ENCODE measurements at regions not wholly inside any gene's neighbourhood (a gene's known extent, or its start where the extent isn't known, plus 50 kb on each side); places are given as distances from the start of the nearest gene placed in this dataset.
A peak's percentile ranks its signal among the peaks of the same experiment; 100 is the strongest.

DNA sequence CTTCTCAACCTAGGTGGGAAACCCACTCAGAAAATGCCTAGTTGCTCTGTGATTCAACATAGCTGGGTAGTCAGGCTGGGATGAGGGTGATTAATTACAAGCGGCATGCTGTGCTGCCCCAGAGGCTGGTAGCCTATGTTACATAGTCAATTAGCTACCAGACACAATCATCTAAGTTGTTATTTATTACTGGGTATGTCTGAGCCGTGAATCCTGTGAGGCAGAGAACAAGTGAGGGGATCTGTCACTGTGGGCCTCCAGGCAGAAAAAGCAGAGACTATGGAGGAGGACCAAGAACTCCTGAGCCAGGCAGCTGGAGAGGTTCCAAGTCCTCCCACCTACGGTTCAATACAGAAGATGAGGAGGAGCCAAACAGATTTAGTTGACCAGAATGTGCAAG is 186.6 kb upstream of the BDNF start:
- no peak overlapping the region for H3K4ac ChIP-seq (ENCODE audit: low read depth, low read length)
- H3K18ac ChIP-seq (ENCODE audit: low read length) = no peak overlapping the region
- no peak overlapping the region for H3K4me3 ChIP-seq (ENCODE audit: low read depth, low read length)
- no peak overlapping the region for H3K23ac ChIP-seq (ENCODE audit: low read length)
- H2AK5ac ChIP-seq (ENCODE audit: low read length) = no peak overlapping the region
- H3K14ac ChIP-seq (ENCODE audit: low read length) = no peak overlapping the region
- no peak overlapping the region for H4K8ac ChIP-seq (ENCODE audit: low read depth, low read length)
- H3K36me3 ChIP-seq (ENCODE audit: control insufficient read depth in 1 of 2, insufficient read depth in 2 of 2, low read length in 2 of 2) = no peaks in the 10 kb centered on the region
- no peak overlapping the region for H2AFZ ChIP-seq (ENCODE audit: insufficient read depth, low read length, poor library complexity)
- H3K9me3 ChIP-seq (ENCODE audit: insufficient read depth, low read depth, low read length) = no peaks in the 10 kb centered on the region
- no peak overlapping the region for H3K27ac ChIP-seq (ENCODE audit: low read depth, low read length)
- no peaks in the 10 kb centered on the region for H3K79me2 ChIP-seq (ENCODE audit: control insufficient read depth, insufficient read depth, low read length, poor library complexity)
- no peaks in the 10 kb centered on the region for H3K79me1 ChIP-seq (ENCODE audit: low read length)
- no peak overlapping the region for H3K4me2 ChIP-seq (ENCODE audit: low read length)
- H3K9ac ChIP-seq (ENCODE audit: low read length) = no peak overlapping the region
- no peak overlapping the region for H4K12ac ChIP-seq (ENCODE audit: low read depth, low read length)
- H2BK120ac ChIP-seq (ENCODE audit: insufficient read depth, low read length, poor library complexity) = no peak overlapping the region
- WGBS (ENCODE audit: extremely low coverage, insufficient coverage, insufficient read length) = no CpG with 5 or more reads among the region's 3 CpGs
- no peak overlapping the region for H2BK5ac ChIP-seq (ENCODE audit: low read depth, low read length, poor library complexity)
- no peak overlapping the region for H2BK12ac ChIP-seq (ENCODE audit: low read length)
- H4K91ac ChIP-seq (ENCODE audit: low read depth, low read length) = no peak overlapping the region
- no peaks in the 10 kb centered on the region for H3K27me3 ChIP-seq (ENCODE audit: insufficient read depth, low read length)
- no peaks in the 10 kb centered on the region for H3K4me1 ChIP-seq (ENCODE audit: control insufficient read depth in 1 of 2, insufficient read depth in 2 of 2, low read length in 2 of 2)
- DNase-seq = no peak

DNA sequence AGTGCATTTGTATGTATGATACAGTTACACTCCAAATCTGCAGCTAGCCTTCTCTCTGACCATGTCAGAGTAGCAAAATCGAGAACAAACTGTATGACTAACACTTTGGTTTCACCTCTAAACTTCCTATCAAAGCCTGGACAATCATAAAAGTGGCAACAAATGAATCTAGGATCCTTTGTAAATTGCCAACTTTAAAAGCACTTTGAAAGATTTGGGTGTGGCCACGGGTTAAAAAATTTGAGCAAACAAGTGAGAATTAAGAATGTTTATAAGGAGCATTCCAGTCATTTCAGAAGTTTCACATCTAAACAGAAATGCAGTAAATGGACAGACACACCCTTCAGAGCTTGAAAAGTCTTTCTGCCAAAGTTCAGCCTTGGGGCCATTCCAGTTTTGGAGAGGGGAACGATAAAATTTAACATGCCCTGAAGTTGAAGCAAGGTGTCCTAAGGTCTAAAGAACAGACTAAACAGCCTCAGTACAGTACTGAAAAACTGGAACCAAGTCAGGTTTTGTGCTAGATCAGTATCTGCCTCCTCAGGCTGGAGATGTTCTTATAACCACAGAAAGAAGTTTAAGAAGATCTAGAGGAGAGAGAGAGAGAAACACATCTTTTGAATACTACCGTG is 181.9 kb upstream of the BDNF start:
- no peak overlapping the region for H2BK12ac ChIP-seq (ENCODE audit: low read length)
- no peak overlapping the region for H3K4me3 ChIP-seq (ENCODE audit: low read depth, low read length)
- H3K79me1 ChIP-seq (ENCODE audit: low read length) = no peaks in the 10 kb centered on the region
- no peak overlapping the region for H4K8ac ChIP-seq (ENCODE audit: low read depth, low read length)
- no peak overlapping the region for H3K4ac ChIP-seq (ENCODE audit: low read depth, low read length)
- no peak overlapping the region for H3K14ac ChIP-seq (ENCODE audit: low read length)
- H3K36me3 ChIP-seq (ENCODE audit: control insufficient read depth in 1 of 2, insufficient read depth in 2 of 2, low read length in 2 of 2) = no peaks in the 10 kb centered on the region
- H2BK120ac ChIP-seq (ENCODE audit: insufficient read depth, low read length, poor library complexity) = no peak overlapping the region
- peak in 1 of 2 donors; percentile 51 for DNase-seq
- H2AK5ac ChIP-seq (ENCODE audit: low read length) = no peak overlapping the region
- H2BK5ac ChIP-seq (ENCODE audit: low read depth, low read length, poor library complexity) = no peak overlapping the region
- no peak overlapping the region for H4K91ac ChIP-seq (ENCODE audit: low read depth, low read length)
- no peaks in the 10 kb centered on the region for H3K27me3 ChIP-seq (ENCODE audit: insufficient read depth, low read length)
- no peak overlapping the region for H4K12ac ChIP-seq (ENCODE audit: low read depth, low read length)
- no peak overlapping the region for H3K18ac ChIP-seq (ENCODE audit: low read length)
- no peak overlapping the region for H3K23ac ChIP-seq (ENCODE audit: low read length)
- no peaks in the 10 kb centered on the region for H3K79me2 ChIP-seq (ENCODE audit: control insufficient read depth, insufficient read depth, low read length, poor library complexity)
- H2AFZ ChIP-seq (ENCODE audit: insufficient read depth, low read length, poor library complexity) = no peak overlapping the region
- no peaks in the 10 kb centered on the region for H3K4me1 ChIP-seq (ENCODE audit: control insufficient read depth in 1 of 2, insufficient read depth in 2 of 2, low read length in 2 of 2)
- no peak overlapping the region for H3K27ac ChIP-seq (ENCODE audit: low read depth, low read length)
- no peak overlapping the region for H3K4me2 ChIP-seq (ENCODE audit: low read length)
- H3K9me3 ChIP-seq (ENCODE audit: insufficient read depth, low read depth, low read length) = no peaks in the 10 kb centered on the region
- WGBS (ENCODE audit: extremely low coverage, insufficient coverage, insufficient read length) = no CpG with 5 or more reads among the region's 4 CpGs
- no peak overlapping the region for H3K9ac ChIP-seq (ENCODE audit: low read length)

- Histone ChIP-seq H3K4me1 (ENCODE audit: control insufficient read depth in 1 of 2, insufficient read depth in 2 of 2, low read length in 2 of 2) (no peaks in the 10 kb centered on the region), H4K91ac (ENCODE audit: low read depth, low read length) (no peak overlapping the region), H4K8ac (ENCODE audit: low read depth, low read length) (no peak overlapping the region), H3K9ac (ENCODE audit: low read length) (no peak overlapping the region), H3K27me3 (ENCODE audit: insufficient read depth, low read length) (no peaks in the 10 kb centered on the region), H3K23ac (ENCODE audit: low read length) (no peak overlapping the region), H2AK5ac (ENCODE audit: low read length) (no peak overlapping the region), H4K12ac (ENCODE audit: low read depth, low read length) (no peak overlapping the region), H3K4me3 (ENCODE audit: low read depth, low read length) (no peak overlapping the region), H3K9me3 (ENCODE audit: insufficient read depth, low read depth, low read length) (no peaks in the 10 kb centered on the region), H2BK120ac (ENCODE audit: insufficient read depth, low read length, poor library complexity) (no peak overlapping the region), H2AFZ (ENCODE audit: insufficient read depth, low read length, poor library complexity) (no peak overlapping the region), H3K27ac (ENCODE audit: low read depth, low read length) (no peak overlapping the region), H3K79me1 (ENCODE audit: low read length) (no peaks in the 10 kb centered on the region), H3K79me2 (ENCODE audit: control insufficient read depth, insufficient read depth, low read length, poor library complexity) (no peaks in the 10 kb centered on the region), H3K36me3 (ENCODE audit: control insufficient read depth in 1 of 2, insufficient read depth in 2 of 2, low read length in 2 of 2) (no peaks in the 10 kb centered on the region), H3K14ac (ENCODE audit: low read length) (no peak overlapping the region), H2BK5ac (ENCODE audit: low read depth, low read length, poor library complexity) (no peak overlapping the region), H2BK12ac (ENCODE audit: low read length) (no peak overlapping the region), H3K4ac (ENCODE audit: low read depth, low read length) (no peak overlapping the region), H3K18ac (ENCODE audit: low read length) (no peak overlapping the region), H3K4me2 (ENCODE audit: low read length) (no peak overlapping the region)
- WGBS (ENCODE audit: extremely low coverage, insufficient coverage, insufficient read length) = no CpG with 5 or more reads among the region's 3 CpGs
- DNase-seq = no peak
Measured at GRCh38 chr11:27875831-27876775, 175.8 kb upstream of the BDNF start.

- Histone ChIP-seq H3K27me3 (ENCODE audit: insufficient read depth, low read length) (no peaks in the 10 kb centered on the region), H2AFZ (ENCODE audit: insufficient read depth, low read length, poor library complexity) (no peak overlapping the region), H2BK5ac (ENCODE audit: low read depth, low read length, poor library complexity) (no peak overlapping the region), H2AK5ac (ENCODE audit: low read length) (no peak overlapping the region), H3K79me2 (ENCODE audit: control insufficient read depth, insufficient read depth, low read length, poor library complexity) (no peaks in the 10 kb centered on the region), H4K91ac (ENCODE audit: low read depth, low read length) (no peak overlapping the region), H3K4me1 (ENCODE audit: control insufficient read depth in 1 of 2, insufficient read depth in 2 of 2, low read length in 2 of 2) (no peaks in the 10 kb centered on the region), H3K4me2 (ENCODE audit: low read length) (no peak overlapping the region), H3K14ac (ENCODE audit: low read length) (no peak overlapping the region), H2BK120ac (ENCODE audit: insufficient read depth, low read length, poor library complexity) (no peak overlapping the region), H3K27ac (ENCODE audit: low read depth, low read length) (no peak overlapping the region), H3K36me3 (ENCODE audit: control insufficient read depth in 1 of 2, insufficient read depth in 2 of 2, low read length in 2 of 2) (no peaks in the 10 kb centered on the region), H3K4ac (ENCODE audit: low read depth, low read length) (no peak overlapping the region), H3K9me3 (ENCODE audit: insufficient read depth, low read depth, low read length) (no peaks in the 10 kb centered on the region), H3K18ac (ENCODE audit: low read length) (no peak overlapping the region), H4K12ac (ENCODE audit: low read depth, low read length) (no peak overlapping the region), H3K79me1 (ENCODE audit: low read length) (no peaks in the 10 kb centered on the region), H3K4me3 (ENCODE audit: low read depth, low read length) (no peak overlapping the region), H3K23ac (ENCODE audit: low read length) (no peak overlapping the region), H2BK12ac (ENCODE audit: low read length) (no peak overlapping the region), H4K8ac (ENCODE audit: low read depth, low read length) (no peak overlapping the region), H3K9ac (ENCODE audit: low read length) (no peak overlapping the region)
- WGBS (ENCODE audit: extremely low coverage, insufficient coverage, insufficient read length) = no CpG with 5 or more reads among the region's 7 CpGs
- DNase-seq = no peak
Measured at GRCh38 chr11:27874998-27875830, 175.0 kb upstream of the BDNF start.

Data from trophoblast cell (in vitro differentiated cells and primary cell).